Activated CD4-positive, alpha-beta T cell treated with anti-CD3 and anti-CD28 coated beads for 24 hours (primary cell): ENCODE measurements at regions not wholly inside any gene's neighbourhood (a gene's known extent, or its start where the extent isn't known, plus 50 kb on each side); places are given as distances from the start of the nearest gene placed in this dataset.
"Not testable (repeated sequence)": the region's sequence is repeated elsewhere in the genome, so short reads cannot be mapped to it uniquely, and the experiment has no call there.

Source experiments
- DNase-seq, 2 donors: peaks; one replicate each; pipeline ENCODE4 v3.0.0-alpha.2; 2020; ENCODE audit warnings: low read depth in 2 of 2

DNA sequence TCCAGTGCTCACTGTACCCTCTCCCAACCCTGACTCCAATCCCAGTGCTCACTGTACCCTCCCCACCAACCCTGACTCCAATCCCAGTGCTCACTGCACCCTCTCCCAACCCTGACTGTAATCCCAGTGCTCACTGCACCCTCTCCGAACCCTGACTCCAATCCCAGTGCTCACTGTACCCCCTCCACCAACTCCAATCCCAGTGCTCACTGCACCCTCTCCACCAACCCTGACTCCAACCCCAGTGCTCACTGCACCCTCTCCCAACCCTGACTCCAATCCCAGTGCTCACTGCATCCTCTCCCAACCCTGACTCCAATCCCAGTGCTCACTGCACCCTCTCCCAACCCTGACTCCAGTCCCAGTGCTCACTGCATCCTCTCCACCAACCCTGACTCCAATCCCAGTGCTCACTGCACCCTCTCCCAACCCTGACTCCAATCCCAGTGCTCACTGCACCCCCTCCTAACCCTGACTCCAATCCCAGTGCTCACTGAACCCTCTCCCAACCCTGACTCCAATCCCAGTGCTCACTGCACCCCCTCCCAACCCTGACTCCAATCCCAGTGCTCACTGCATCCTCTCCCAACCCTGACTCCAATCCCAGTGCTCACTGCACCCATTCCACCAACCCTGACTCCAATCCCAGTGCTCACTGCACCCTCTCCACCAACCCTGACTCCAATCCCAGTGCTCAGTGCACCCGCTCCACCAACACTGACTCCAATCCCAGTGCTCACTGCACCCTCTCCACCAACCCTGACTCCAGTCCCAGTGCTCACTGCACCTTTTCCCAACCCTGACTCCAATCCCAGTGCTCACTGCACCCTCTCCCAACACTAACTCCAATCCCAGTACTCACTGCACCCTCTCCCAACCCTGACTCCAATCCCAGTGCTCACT, 136.3 kb upstream of the ZNF618 start:
- DNase-seq: not testable (repeated sequence)

DNA sequence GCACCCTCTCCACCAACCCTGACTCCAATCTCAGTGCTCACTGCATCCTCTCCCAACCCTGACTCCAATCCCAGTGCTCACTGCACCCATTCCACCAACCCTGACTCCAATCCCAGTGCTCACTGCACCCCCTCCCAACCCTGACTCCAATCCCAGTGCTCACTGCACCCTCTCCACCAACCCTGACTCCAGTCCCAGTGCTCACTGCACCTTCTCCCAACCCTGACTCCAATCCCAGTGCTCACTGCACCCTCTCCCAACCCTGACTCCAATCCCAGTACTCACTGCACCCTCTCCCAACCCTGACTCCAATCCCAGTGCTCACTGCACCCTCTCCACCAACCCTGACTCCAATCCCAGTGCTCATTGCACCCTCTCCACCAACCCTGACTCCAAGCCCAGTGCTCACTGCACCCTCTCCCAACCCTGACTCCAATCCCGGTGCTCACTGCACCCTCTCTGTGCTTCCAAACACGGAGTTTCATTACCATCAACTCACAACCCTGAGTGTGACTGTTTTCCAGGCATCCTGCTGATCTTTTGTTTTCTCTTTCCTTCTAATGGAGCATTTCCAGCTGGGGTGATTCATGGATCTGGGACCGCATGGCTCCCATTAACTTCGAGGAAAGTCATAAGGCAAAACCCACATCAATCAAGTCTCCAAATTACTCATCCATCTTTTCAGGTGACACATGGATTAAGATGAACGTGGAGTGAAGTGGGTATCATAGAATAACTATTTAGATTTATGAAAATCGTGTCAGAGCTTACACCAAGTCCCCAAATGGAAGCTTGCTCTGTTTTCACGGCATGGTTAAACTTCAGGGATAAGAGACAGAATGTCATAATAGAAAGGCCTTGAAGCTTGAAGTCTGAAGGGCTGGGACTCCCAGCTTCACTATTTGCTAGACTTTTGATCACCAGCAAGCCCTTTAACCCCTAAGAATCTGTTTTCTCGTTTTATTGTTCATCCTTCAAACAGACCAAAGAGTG, 135.3 kb upstream of the ZNF618 start:
- not testable (repeated sequence) for DNase-seq

DNA sequence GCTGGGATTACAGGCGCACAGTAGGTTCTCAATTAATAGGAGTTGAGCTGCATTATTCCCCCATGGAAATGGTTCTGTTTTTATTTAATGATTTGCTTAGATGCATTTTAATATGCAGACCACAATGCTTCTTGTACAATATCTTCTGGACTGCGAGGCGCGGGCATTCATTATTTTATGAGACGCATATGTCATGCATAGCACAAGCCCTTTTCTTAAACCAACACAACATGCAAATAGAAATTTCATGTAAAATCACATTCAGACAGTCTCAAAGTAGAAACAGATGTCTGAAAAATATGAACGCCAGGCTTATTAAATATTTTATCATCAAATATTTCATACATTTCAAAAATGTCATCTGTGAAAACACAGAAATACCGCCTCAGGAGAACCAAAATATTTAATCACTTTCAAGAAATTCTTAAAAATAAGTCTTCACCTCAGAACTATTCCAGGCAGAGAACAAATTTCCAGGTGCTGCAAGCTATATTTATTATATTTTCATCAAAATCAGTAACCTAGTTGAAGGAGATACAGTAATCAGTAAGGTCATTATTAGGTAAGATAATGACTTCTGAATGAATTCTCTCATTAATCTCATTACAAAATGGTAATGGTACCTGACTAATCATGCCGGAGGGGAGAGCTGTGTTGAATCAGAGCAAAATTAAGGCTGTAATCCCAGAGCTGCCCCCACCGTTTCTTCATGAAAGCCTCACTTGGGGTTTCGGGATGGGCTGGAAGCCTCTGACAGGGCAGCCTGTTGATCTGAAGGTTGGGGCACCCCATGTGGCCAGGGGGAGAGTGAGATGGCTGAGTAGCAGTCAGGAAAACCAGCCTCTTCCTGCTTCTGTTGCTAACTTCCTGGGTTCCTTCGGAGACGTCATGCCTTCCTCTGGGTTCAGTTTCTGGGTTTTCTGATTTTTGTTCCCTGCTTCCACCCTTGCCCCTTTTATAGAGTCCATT, 133.9 kb upstream of the ZNF618 start:
- DNase-seq: no peak

DNA sequence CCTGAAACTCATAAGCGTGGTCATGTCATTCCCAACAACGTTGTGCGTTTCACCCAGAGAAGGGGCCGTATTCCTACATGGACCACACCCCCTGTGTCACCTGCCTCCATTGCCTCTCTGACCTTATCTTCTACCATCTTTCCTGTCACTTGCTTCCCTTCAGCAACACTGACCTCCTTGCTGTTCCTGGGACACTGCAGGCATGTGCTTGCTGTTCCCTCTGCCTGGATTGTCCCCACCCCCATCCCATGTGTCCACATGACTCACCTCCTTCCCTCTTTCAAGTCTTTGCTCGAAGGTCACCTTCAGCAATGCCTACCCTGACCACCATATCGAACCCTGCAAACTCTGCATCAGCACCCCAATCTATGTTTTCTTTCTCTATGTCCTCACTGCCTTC, 133.2 kb upstream of the ZNF618 start:
- DNase-seq: no peak

DNA sequence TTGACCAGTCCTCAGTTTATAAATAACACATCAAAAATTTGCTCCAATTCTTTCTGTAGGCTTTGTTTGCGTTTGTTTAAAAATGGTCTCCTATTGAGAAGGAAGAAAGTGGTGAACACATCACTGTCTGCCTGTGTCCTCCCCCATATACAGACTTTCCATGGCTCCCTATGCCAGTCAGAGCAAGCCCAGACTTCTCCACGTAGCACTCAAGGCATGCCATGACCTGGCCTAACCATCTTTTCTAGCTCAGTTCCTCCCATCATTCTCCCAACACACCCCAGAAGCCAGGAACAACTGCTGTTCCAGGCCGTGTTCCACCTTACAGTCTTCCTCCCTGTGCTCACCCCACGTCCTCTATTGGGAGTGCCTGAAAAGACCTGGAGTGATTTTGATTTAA, 129.6 kb upstream of the ZNF618 start:
- no peak for DNase-seq

DNA sequence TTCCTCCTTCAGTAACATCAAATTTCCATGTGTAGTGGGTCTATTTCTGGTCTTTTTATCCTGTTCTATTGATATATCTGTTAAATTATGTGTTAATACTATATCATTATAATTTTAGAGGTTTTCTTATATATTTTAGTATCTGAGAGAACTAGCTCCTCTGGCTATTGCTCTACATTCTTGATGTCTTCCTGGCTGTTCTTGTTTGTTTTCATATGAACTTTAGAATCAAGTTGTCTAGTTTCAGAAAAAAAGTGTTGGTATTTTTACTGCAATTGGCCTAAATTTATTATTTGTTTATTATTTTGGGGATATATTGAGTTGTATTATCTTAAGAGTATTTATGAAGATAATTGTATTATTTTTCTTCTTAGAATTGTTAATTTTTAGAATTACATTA, 128.0 kb upstream of the ZNF618 start:
- DNase-seq: no peak

DNA sequence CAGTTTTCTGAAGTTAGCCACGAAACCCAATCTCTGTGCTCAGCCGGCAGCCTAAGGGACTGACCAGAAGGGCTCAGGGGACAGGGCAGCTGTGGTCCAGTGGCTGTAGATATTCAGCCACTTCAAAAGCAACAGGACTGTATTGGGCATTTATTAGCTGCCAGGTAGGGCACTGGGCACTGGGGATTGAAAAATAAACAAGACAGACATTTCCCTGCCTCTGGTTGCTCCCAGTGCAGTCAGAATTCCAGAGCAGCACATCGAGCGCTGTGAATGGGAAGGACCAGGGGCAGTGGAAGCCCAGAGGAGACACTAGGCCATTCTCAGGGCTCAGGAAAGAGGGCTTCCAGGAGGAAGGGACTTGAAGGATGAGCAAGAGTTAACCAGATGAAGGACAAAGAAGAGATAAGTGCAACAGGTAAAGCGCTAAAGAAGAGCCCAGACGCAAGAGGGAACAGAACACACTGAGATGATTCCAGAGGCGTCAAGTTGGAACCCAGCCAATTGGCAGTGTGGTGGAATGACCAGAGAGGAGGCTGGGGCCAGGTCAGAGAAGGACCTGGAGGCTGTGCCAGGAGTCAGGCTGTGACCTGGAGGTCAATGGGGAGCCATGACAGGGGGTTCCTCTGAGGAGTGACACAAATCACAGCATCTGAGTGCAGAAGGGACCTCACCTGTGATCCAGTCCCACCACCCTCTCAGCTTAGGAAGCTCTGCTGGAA, 122.5 kb upstream of the ZNF618 start:
- no peak for DNase-seq

DNA sequence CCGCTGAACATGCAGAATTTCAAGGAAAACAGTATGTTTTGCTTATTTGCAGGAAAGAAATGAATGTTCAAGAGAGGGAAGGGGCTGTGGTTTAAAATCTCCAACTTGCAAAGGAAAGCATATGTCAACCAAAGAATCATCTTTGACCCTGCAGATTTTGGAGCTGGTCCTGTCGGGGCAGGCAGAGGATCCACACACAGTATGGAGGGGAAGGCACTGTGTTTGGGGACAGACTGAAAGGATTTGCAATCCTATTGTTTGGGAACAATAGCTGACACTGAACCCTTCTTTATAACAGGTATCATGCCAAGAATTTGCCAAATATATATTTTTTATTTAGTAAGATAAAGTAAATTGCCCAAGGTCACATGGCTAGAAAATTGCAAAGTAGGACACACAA, 121.4 kb upstream of the ZNF618 start:
- no peak for DNase-seq

DNA sequence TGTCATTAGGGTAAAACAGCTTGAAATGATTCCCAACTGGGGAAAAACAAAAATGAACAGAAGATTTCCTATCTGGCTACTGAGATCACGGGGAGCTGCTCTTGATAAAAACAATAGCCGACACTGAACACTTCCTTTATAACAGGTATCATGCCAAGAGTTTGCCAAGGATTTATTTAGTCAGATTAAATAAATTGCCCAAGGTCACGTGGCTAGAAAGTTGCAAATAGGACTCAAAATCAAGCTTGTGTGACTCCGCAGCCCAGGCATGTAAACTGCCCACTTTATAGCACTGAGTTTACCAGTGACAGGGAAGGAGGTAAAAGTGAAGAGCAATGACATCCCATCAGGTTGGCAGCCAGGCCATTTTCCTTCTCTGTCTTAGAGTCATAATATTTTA, 120.7 kb upstream of the ZNF618 start:
- DNase-seq: no peak

DNA sequence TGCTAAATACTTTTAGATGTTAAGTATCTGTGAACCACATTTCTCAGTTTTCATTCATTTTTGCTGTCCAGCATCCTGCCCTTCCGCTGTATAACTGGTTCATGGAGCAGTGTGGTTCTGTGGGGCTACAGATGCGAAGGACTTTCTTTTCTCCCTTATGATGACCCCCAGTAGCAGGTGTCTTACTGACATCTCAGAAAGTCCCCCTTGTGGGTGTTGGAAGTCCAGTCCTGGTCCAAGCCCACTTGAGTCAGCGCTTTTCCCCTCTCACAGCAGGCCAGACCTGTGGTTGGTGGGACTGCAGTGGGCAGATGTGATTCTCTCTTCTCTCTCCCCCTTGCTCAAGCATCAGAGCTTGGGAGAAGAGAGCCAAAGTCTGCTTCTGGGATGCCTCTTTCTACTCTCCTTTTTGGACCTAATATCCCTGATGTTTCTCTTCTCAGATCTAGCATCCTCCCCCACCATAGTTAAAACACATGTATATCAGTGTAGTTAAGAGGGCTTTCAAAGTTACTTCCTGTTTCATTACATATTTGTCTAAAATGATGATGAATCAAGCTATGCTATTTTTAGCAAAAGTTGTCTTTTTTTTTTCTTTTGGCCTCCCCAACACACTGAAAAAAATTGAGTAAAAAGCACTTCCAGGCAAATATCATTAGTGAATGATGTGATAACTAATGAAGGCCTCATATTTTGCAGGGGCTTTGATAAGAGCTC, 119.5 kb upstream of the ZNF618 start:
- DNase-seq: no peak

DNA sequence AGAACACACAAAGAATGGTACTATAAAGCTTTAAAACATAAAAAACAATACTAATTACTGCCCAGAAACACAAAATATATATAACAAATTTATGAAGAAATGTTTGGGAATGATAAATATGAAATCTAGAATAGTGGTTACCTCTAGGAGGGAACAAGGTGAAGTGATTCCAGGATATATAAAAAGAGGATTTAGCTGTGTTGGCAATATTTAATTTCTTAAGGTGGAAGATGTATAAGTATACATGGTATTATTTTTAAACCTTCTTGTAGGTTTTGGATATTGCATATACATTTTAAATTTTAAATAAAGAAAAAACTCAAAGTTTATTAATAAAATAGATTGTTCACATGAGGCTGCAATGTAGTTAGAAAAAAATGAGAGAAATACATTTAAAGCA, 112.7 kb upstream of the ZNF618 start:
- DNase-seq: no peak

DNA sequence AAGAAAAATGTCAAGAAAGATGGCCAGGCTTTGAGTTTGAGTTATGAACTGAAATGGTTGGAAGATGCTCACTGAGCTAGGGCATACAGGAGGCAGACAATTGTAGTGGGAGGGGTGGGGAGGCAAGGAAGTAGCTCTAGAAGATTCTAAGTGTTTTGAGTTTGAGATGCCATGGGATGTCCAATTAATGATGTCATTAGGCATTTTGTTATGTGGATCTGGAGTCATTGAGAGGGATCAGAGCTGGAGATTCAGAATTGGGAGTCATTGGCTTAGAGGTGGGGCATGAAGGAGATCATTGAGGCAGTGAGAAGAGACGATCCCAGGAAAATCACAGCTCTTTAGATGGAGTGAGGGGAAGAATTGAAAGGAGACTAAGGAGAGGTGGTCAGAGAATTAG, 111.5 kb upstream of the ZNF618 start:
- DNase-seq: no peak

DNA sequence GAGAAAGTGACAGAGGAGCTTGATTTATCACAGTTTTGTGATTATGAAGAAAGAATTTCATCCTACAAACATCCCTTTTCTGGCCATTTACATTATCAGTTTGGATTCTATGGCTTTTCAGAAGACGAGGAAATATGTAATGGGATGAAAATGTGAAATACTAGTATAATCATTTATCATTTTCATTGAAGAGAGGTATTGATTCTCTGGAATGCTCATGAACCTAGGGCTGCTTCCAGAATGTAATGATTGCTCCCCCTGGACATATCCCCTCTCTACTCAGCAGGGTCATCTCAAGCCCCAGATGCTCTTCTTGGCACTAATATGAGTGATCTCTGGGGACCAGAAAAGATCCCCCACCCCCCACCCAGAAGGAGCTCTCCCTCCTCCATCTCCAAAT, 106.7 kb upstream of the ZNF618 start:
- DNase-seq: no peak

DNA sequence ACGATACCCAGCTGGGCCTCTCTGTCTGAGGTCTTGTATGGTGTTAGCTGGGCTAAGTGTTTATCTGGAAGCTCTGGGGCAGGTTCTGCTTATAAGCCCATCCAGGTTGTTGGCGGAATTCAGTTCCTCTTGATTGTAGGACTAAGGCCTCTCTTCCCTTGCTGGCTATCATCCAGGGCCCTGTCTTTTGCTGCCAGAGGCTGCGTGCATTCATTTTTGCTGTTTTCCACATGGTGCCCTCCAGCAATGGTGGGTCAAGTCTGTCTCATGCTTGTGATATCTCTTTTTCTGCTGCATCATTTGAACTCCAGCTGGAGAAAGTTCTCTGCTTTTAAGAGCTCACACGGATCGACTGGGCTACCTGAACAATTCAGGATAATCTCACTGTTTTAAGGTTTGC, 105.7 kb upstream of the ZNF618 start:
- DNase-seq: no peak

DNA sequence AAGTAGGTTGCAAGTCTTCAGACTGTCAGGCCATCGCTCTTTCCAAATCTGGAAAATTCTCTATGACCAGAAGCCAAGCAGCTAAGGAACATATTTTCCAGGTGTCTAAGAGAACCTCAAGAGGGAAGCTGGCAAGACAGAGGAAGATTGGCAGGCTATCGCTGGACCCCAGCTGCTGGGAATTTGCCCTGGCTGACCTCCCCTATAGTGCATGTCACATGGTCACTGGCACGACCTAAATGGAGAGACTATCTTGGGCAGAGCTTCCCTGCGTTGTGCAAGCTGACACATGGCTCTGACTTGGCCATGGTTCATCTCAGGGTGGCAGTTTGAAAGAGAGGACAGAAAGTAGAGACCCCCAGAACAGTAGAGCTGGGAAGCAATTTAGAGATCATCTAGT, 104.9 kb upstream of the ZNF618 start:
- no peak for DNase-seq

DNA sequence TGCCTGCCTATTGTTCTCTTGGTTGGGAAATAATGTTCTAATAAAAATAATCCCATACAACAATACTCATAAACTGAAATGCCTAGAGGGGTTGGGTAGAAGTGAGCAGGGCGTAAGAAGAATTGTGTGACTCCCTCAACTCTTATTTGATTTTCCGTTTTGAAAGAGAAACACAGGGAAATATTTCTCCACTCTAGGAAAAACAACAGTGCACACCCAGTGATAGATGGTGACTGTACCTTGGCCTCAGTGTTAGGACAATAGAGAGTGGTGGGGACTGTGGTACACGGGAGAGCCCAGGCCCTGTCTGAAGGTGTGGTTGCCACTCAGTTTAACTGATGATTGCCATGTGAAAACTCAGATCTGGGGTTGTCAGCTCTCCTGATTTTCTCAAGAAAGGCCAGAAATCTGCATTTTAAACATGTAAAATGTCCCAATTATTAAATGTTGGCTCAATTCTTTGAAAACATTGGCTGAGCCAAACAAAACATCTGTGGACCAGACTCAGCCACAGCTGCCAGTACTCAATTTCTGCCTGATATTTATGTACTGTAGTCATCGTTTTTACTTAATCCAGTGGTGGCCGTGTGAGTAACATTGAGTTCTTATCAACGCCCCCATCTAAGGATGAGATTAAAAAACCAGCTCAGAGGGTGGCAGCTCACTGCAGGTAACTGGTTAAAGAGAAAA, 103.8 kb upstream of the ZNF618 start:
- DNase-seq: no peak

DNA sequence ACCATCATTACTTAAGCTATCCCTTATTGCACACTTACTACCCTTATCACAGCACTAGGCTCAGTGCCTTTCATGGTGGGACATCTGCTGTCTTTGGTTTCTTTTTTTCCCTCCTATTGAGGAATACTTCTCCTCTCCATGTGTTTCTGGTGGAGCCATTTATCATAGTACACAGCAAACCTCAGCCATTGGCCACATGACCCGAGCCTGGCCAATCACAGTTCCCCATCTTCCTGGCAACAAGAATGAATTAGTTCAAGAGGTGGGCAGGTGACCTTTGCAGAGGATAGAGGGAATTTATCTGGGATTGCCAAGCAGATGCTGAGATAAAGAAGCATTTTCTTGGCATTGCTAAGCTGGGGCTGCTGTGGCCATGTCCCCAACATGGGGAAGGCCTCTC, 101.1 kb upstream of the ZNF618 start:
- no peak for DNase-seq

DNA sequence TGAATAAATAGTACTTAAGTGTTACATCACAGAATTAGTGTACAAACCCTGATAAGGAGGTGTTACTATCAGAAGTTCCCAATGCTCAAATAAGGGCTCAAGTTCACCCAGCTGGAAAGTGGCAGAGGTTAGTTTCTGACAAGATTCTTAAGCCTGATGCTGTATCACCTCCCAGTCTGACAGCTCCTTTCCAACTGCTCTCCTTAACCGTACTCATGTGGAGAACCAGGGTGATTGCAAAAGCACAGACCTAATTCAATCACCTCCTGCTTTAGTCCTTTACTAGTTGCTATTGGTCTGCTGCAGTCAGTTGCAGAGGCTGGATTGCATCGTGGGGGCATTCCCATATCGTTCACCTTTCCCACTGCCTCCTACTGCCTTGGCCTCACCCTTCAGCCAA, 100.4 kb upstream of the ZNF618 start:
- no peak for DNase-seq

DNA sequence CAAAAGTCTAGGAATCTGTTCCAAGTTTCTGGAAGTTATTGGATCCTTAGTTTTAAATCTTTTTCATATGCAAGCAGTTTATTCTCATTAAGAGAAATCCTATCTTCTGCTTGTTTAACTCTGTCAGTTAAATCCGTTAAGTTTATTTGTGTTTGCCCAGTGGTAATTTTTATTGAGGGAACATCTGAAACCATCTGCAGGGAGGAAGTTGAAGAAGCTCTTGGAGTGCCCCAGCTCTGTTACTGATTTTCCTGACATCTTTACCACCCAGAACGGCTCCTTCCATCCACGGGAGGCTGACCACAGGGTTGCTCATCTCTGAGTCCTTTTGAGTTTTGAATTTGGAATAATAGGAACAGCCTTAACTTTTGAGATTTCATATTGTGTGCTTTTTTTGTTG, 99.9 kb upstream of the ZNF618 start:
- DNase-seq: no peak

DNA sequence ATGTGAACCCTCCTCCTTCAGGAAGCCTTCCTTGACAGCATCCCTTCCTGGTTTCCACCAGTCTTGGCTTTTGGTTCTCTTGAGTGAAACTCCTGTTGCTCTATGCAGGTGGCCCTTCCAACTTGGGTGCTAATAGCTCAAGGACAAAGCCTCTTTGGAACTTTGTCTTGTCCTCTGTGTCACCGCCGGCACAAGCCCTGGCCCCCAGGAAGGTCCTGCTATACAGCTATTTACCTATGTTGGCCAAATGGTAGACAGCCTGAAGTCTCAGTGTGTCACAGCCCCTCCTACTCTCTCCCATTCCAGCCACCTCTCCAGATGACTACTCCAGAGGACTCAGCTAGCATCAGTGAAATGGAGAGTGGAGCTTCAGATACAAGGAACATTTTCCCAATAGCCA, 94.7 kb upstream of the ZNF618 start:
- no peak for DNase-seq
